Spleen (tissue), 11 donors: ENCODE measurements at regions not wholly inside any gene's neighbourhood (a gene's known extent, or its start where the extent isn't known, plus 50 kb on each side); places are given as distances from the start of the nearest gene placed in this dataset.
"Not testable (repeated sequence)": the region's sequence is repeated elsewhere in the genome, so short reads cannot be mapped to it uniquely, and the experiment has no call there.

ENCODE experiments used
- DNase-seq: peaks from one replicate; pipeline ENCODE4 v3.0.0-alpha.2; 2020
- H3K27ac ChIP-seq, 8 donors: fragments of 200-600 bp; sonication (generic) in 7 of 8; 1 replicate in 4 of 8; 2 replicates in 4 of 8; pipeline versions ENCODE4 v1.5.0 to v1.8.0; 2016 to 2021; ENCODE audit warnings: inconsistent platforms in 4 of 8, mild to moderate bottlenecking in 4 of 8, moderate library complexity in 1 of 8
- H3K27me3 ChIP-seq, 7 donors: fragments of 200-600 bp; sonication (generic) in 6 of 7; replicated peaks in 1 of 7; 1 replicate in 4 of 7; 2 replicates in 3 of 7; pipeline versions ENCODE4 v1.5.0 to v1.8.0; 2016 to 2021; ENCODE audit warnings: inconsistent platforms in 3 of 7, mild to moderate bottlenecking in 1 of 7
- H3K36me3 ChIP-seq, 6 donors: fragments of 200-600 bp; sonication (generic) in 5 of 6; 1 replicate in 4 of 6; 2 replicates in 2 of 6; pipeline versions ENCODE4 v1.5.0 to v1.8.0; 2016 to 2021; ENCODE audit warnings: inconsistent platforms in 2 of 6
- H3K4me1 ChIP-seq, 6 donors: fragments of 200-600 bp; sonication (generic) in 5 of 6; 1 replicate in 3 of 6; 2 replicates in 3 of 6; pipeline versions ENCODE4 v1.5.0 to v1.8.0; 2016 to 2021; ENCODE audit warnings: inconsistent platforms in 3 of 6
- H3K4me3 ChIP-seq, 8 donors: fragments of 200-600 bp; sonication (generic) in 7 of 8; 1 replicate in 4 of 8; 2 replicates in 4 of 8; pipeline versions ENCODE4 v1.5.0 to v1.8.0; 2016 to 2021; ENCODE audit warnings: inconsistent platforms in 4 of 8, mild to moderate bottlenecking in 4 of 8, moderate library complexity in 2 of 8
- H3K9me3 ChIP-seq, 8 donors: fragments of 200-600 bp; sonication (generic) in 7 of 8; 1 replicate in 4 of 8; 2 replicates in 4 of 8; pipeline versions ENCODE4 v1.5.0 to v1.8.0; 2016 to 2021; ENCODE audit warnings: inconsistent platforms in 4 of 8
- POLR2A ChIP-seq, 3 donors: fragments of 450-650 bp; IDR thresholded peaks; one replicate each; pipeline ENCODE4 v1.5.1; 2017; ENCODE audit warnings: antibody characterized with exemption in 3 of 3, mild to moderate bottlenecking in 1 of 3
- POLR2AphosphoS5 ChIP-seq, 3 donors: sonication (generic); formaldehyde crosslinking; IDR thresholded peaks; one replicate each; pipeline ENCODE4 v1.5.1; 2017; ENCODE audit warnings: antibody characterized with exemption in 3 of 3
- WGBS, 5 donors: extraction: QIAGEN DNeasy Blood & Tissue Kit in 3 of 5; methylation state at CpG; one replicate each; pipeline versions ENCODE4 v1.1.5 to v1.1.7; 2013 to 2018; 5-methylcytosine and 5-hydroxymethylcytosine counted together
- intact Hi-C: fragments of 100-400 bp; cut with DNase I; formaldehyde crosslinking; loops from one replicate; pipeline ENCODE4 v1.15.0; 2023; ENCODE audit warnings: low total_unique reads
- TF ChIP-seq, protein P1 (sequence below), 11 experiments: fragments of 200-600 bp in 7 of 11; fragments of 450-650 bp in 4 of 11; sonication (generic) in 4 of 11; IDR thresholded peaks in 8 of 11; conservative IDR thresholded peaks in 3 of 11; 1 replicate in 7 of 11; 2 replicates in 4 of 11; pipeline versions ENCODE4 v1.4.0 to v1.8.0; 2016 to 2021; ENCODE audit warnings: antibody characterized with exemption in 11 of 11, inconsistent platforms in 4 of 11, mild to moderate bottlenecking in 1 of 11
- donor health status: healthy with polysubstance abuse.
- donor health status: DM: no; HTN: no; CAD: no; lungs with moderate emphysema.
- donor health status: DM: no; HTN: no; CAD: no.
- donor health status: Bipolar disorder and iron deficiency.
- donor health status: healthy.
- donor health status: DM: no; HTN: no; CAD: no.
- donor health status: DM: yes; HTN: yes; CAD: no.

DNA sequence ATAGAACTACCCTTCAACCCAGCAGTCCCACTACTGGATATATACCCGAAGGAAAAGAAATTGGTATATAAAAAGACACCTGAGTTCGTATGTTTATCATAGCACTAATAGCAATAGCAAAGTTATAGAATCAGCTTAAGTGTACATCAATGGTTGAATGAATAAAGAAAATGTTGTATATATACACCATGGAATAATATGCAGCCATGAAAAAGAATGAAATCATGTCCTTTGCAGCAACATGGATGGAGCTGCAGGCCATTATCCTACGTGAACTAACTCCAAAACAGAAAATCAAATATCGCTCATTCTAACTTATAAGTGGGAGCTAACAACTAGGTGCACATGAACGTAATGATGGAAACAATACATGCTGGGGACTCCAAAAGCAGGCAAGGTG is 143.5 kb upstream of the GK2 start:
- no peak for DNase-seq
- WGBS, 5 donors, result 56 to 82% (median 57%) methylated on average over 5 of the region's 5 CpGs
- Histone ChIP-seq H3K4me1 (no peaks in the 10 kb centered on the region), H3K4me3 (no peak overlapping the region), H3K9me3 (peaks cover 0 to 15% (median 0%) of the 10 kb centered on the region in 8 donors), H3K27ac (no peak overlapping the region), H3K27me3 (no peaks in the 10 kb centered on the region), H3K36me3 (no peaks in the 10 kb centered on the region)
- intact Hi-C loops, result no loop called here
- TF ChIP-seq POLR2AphosphoS5 (IDR thresholded peaks at IDR 0.05) (no peak), POLR2A (IDR thresholded peaks at IDR 0.05) (no peak)
- TF ChIP-seq, protein P1, sequence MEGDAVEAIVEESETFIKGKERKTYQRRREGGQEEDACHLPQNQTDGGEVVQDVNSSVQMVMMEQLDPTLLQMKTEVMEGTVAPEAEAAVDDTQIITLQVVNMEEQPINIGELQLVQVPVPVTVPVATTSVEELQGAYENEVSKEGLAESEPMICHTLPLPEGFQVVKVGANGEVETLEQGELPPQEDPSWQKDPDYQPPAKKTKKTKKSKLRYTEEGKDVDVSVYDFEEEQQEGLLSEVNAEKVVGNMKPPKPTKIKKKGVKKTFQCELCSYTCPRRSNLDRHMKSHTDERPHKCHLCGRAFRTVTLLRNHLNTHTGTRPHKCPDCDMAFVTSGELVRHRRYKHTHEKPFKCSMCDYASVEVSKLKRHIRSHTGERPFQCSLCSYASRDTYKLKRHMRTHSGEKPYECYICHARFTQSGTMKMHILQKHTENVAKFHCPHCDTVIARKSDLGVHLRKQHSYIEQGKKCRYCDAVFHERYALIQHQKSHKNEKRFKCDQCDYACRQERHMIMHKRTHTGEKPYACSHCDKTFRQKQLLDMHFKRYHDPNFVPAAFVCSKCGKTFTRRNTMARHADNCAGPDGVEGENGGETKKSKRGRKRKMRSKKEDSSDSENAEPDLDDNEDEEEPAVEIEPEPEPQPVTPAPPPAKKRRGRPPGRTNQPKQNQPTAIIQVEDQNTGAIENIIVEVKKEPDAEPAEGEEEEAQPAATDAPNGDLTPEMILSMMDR (IDR thresholded peaks at IDR 0.05 in 8 of 11, conservative IDR thresholded peaks at IDR 0.05 in 3 of 11), result no peak

DNA sequence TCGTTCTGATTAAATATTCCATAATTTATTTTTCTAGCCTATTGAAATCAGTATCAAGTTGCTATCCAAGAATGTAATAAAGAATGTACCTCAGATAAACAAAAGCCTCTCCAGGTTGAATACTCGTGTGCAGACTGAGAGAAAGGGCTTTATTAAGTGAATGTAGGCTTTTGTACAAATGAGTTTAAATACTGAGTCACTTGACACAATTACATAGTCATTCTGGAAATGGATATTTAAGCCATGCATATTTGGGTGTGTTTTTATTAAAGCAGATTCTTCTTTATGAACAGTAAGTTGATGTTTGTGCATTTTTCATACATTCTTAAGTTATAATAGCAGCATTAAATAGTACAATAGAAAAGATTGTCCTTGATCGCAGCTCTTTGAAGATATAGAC is 139.8 kb upstream of the GK2 start:
- Histone ChIP-seq H3K4me1 (no peaks in the 10 kb centered on the region), H3K4me3 (no peak overlapping the region), H3K9me3 (peaks cover 0 to 15% (median 0%) of the 10 kb centered on the region in 8 donors), H3K27ac (no peak overlapping the region), H3K36me3 (no peaks in the 10 kb centered on the region), H3K27me3 (no peaks in the 10 kb centered on the region)
- intact Hi-C loops, result no loop called here
- no peak for DNase-seq
- WGBS, 5 donors, result 67 to 82% (median 74%) methylated on average over 3 of the region's 3 CpGs
- TF ChIP-seq, protein P1 (IDR thresholded peaks at IDR 0.05 in 8 of 11, conservative IDR thresholded peaks at IDR 0.05 in 3 of 11), result no peak
- TF ChIP-seq POLR2A (IDR thresholded peaks at IDR 0.05), result no peak

DNA sequence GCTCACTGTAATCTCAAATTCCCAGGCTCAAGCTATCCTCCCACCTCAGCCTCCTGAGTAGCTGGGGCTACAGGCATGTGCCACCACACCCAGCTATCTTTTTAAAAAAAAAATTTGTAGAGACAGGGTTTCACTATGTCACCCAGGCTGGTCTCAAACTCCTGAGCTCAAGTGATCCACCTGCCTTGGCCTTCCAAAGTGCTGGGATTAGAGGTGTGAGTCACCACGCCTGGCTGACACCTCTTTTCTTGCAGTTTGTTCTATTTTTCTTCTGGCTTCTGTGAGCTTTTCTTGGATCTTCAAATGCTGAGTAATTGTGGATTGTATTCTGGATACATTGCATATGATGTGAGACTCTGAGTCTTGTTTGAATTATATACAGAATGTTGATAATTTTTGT is 137.3 kb upstream of the GK2 start:
- intact Hi-C loops, H3K4me1 ChIP-seq, H3K36me3 ChIP-seq, H3K4me3 ChIP-seq, H3K27ac ChIP-seq, H3K9me3 ChIP-seq, H3K27me3 ChIP-seq, DNase-seq: not testable (repeated sequence)
- 55 to 70% (median 65%) methylated on average over 1 of the region's 1 CpG for WGBS, 5 donors

DNA sequence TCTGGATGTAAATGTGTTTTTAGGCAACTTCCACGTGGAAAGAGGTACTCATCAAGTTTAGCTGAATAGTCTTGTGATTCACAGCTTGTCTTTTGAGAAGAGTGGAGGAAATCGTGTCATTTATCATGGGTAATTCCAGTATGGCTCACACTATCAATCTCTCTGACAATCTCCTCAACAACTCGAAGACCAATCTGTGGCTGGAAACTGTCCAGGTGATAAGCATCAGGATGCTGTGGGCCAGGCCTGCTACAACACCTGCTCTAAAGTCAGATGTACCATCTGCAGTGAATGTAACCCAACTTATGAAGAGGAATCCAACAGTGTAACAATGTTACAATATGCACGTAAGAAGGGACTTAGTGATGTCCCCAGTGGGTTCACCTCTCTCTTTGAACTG is 132.1 kb upstream of the GK2 start:
- Histone ChIP-seq H3K27ac (no peak overlapping the region), H3K27me3 (no peaks in the 10 kb centered on the region), H3K4me3 (no peak overlapping the region), H3K4me1 (no peaks in the 10 kb centered on the region), H3K36me3 (no peaks in the 10 kb centered on the region), H3K9me3 (peaks cover 0 to 6% (median 0%) of the 10 kb centered on the region in 8 donors)
- DNase-seq, result no peak
- WGBS, 5 donors, result 36 to 48% (median 45%) methylated on average over 4 of the region's 4 CpGs
- TF ChIP-seq POLR2A (IDR thresholded peaks at IDR 0.05) (no peak), POLR2AphosphoS5 (IDR thresholded peaks at IDR 0.05) (no peak)
- TF ChIP-seq, protein P1 (IDR thresholded peaks at IDR 0.05 in 8 of 11, conservative IDR thresholded peaks at IDR 0.05 in 3 of 11), result no peak
- intact Hi-C loops, result no loop called here

DNA sequence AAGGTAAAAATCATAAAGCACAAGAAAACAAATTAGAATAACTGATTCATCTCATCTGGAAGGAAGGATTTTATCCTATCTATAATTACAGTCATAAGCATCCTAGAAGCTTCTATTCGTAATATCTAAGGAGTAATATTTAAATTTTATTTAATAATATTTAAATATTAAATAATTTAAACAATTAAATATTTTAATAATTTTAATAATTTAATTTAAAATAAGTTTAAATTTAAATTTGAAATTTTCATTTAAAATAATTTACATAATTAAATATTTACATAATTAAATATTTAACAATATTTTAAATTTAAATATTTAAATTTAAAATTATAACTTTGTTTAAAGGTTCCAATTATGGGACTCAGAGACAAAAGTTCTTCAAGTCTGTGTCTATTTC is 127.5 kb upstream of the GK2 start:
- Histone ChIP-seq H3K27me3 (no peaks in the 10 kb centered on the region), H3K9me3 (no peaks in the 10 kb centered on the region), H3K4me1 (no peaks in the 10 kb centered on the region), H3K4me3 (no peak overlapping the region), H3K36me3 (no peaks in the 10 kb centered on the region), H3K27ac (no peak overlapping the region)
- intact Hi-C loops, result no loop called here
- WGBS, 5 donors, result 67 to 92% (median 86%) methylated on average over 1 of the region's 1 CpG
- no peak for TF ChIP-seq POLR2A (IDR thresholded peaks at IDR 0.05)
- TF ChIP-seq POLR2AphosphoS5 (IDR thresholded peaks at IDR 0.05), result no peak
- TF ChIP-seq, protein P1 (IDR thresholded peaks at IDR 0.05 in 8 of 11, conservative IDR thresholded peaks at IDR 0.05 in 3 of 11), result no peak
- no peak for DNase-seq
